Liver (tissue), 8 donors: ENCODE measurements at regions not wholly inside any gene's neighbourhood (a gene's known extent, or its start where the extent isn't known, plus 50 kb on each side); places are given as distances from the start of the nearest gene placed in this dataset.

ENCODE experiments used
- DNase-seq: peaks from one replicate; pipeline ENCODE4 v3.0.0-alpha.2; 2017; ENCODE audit warnings: low spot score
- H3K27ac ChIP-seq, 2 donors: one replicate each; pipeline ENCODE4 v1.7.0; 2013; ENCODE audit warnings: inconsistent platforms in 2 of 2, low read length in 2 of 2, control low read depth in 1 of 2, low read depth in 1 of 2, mild to moderate bottlenecking in 1 of 2
- H3K27me3 ChIP-seq, 4 donors: one replicate each; pipeline versions ENCODE4 v1.6.1 to v1.7.0; 2013; ENCODE audit warnings: low read length in 3 of 4, inconsistent platforms in 1 of 4, mild to moderate bottlenecking in 1 of 4, moderate library complexity in 1 of 4; ENCODE audit not compliant: control insufficient read depth in 4 of 4, insufficient read depth in 4 of 4
- H3K36me3 ChIP-seq, 4 donors: one replicate each; pipeline versions ENCODE4 v1.6.1 to v1.7.0; 2013; ENCODE audit warnings: low read length in 3 of 4, mild to moderate bottlenecking in 3 of 4, low read depth in 1 of 4, moderate library complexity in 1 of 4; ENCODE audit not compliant: control insufficient read depth in 4 of 4, insufficient read depth in 3 of 4
- H3K4me1 ChIP-seq, 4 donors: one replicate each; pipeline versions ENCODE4 v1.6.1 to v1.7.0; 2013; ENCODE audit warnings: low read length in 3 of 4, mild to moderate bottlenecking in 3 of 4, moderate library complexity in 1 of 4; ENCODE audit not compliant: control insufficient read depth in 4 of 4, insufficient read depth in 4 of 4
- H3K4me3 ChIP-seq, 3 donors: one replicate each; pipeline versions ENCODE4 v1.6.1 to v1.7.0; 2013; ENCODE audit warnings: low read length in 3 of 3, control low read depth in 1 of 3, low read depth in 1 of 3, mild to moderate bottlenecking in 1 of 3
- H3K9ac ChIP-seq, 2 donors: one replicate each; pipeline ENCODE4 v1.7.0; 2013; ENCODE audit warnings: low read length in 2 of 2, mild to moderate bottlenecking in 2 of 2, moderate library complexity in 2 of 2, control low read depth in 1 of 2, low read depth in 1 of 2
- H3K9me3 ChIP-seq, 4 donors: one replicate each; pipeline versions ENCODE4 v1.6.1 to v1.7.0; 2013; ENCODE audit warnings: low read length in 3 of 4; ENCODE audit not compliant: control insufficient read depth in 4 of 4
- EGR1 ChIP-seq, 2 donors: IDR thresholded peaks; 2 replicates each; pipeline ENCODE4 v1.6.1; 2016 to 2018; ENCODE audit warnings: antibody characterized with exemption in 2 of 2, low read depth in 2 of 2
- FOXA1 ChIP-seq: IDR thresholded peaks from 2 replicates; pipeline ENCODE4 v1.6.1; 2016; ENCODE audit warnings: antibody characterized with exemption
- FOXA2 ChIP-seq: IDR thresholded peaks from 2 replicates; pipeline ENCODE4 v1.6.1; 2016; ENCODE audit warnings: antibody characterized with exemption
- GABPA ChIP-seq, 2 donors: IDR thresholded peaks in 1 of 2; conservative IDR thresholded peaks in 1 of 2; 2 replicates each; pipeline ENCODE4 v1.6.1; 2016; ENCODE audit warnings: antibody characterized with exemption in 2 of 2, mild to moderate bottlenecking in 1 of 2, moderate library complexity in 1 of 2
- HNF4A ChIP-seq, 2 donors: conservative IDR thresholded peaks; 2 replicates each; pipeline ENCODE4 v1.6.1; 2016; ENCODE audit warnings: antibody characterized with exemption in 2 of 2, mild to moderate bottlenecking in 2 of 2
- HNF4G ChIP-seq: IDR thresholded peaks from 2 replicates; pipeline ENCODE4 v1.6.1; 2016; ENCODE audit warnings: antibody characterized with exemption
- JUND ChIP-seq, 2 donors: IDR thresholded peaks; 2 replicates each; pipeline ENCODE4 v1.6.1; 2016; ENCODE audit warnings: antibody characterized with exemption in 2 of 2
- MAX ChIP-seq: IDR thresholded peaks from 2 replicates; pipeline ENCODE4 v1.6.1; 2016; ENCODE audit warnings: antibody characterized with exemption
- NR2F2 ChIP-seq: IDR thresholded peaks from 2 replicates; pipeline ENCODE4 v1.6.1; 2016; ENCODE audit warnings: antibody characterized with exemption
- RAD21 ChIP-seq, 2 donors: IDR thresholded peaks; 2 replicates each; pipeline ENCODE4 v1.6.1; 2016; ENCODE audit warnings: antibody characterized with exemption in 2 of 2, mild to moderate bottlenecking in 2 of 2
- REST ChIP-seq: IDR thresholded peaks from 2 replicates; pipeline ENCODE4 v1.6.1; 2016; ENCODE audit warnings: antibody characterized with exemption, mild to moderate bottlenecking
- RXRA ChIP-seq, 2 donors: IDR thresholded peaks; 2 replicates each; pipeline ENCODE4 v1.6.1; 2017 to 2018; ENCODE audit warnings: antibody characterized with exemption in 2 of 2, mild to moderate bottlenecking in 1 of 2
- SP1 ChIP-seq: IDR thresholded peaks from 2 replicates; pipeline ENCODE4 v1.6.1; 2018; ENCODE audit warnings: antibody characterized with exemption, mild to moderate bottlenecking
- TAF1 ChIP-seq: conservative IDR thresholded peaks from 2 replicates; pipeline ENCODE4 v1.6.1; 2016; ENCODE audit warnings: antibody characterized with exemption, mild to moderate bottlenecking
- ZBTB33 ChIP-seq: IDR thresholded peaks from 2 replicates; pipeline ENCODE4 v1.6.1; 2016; ENCODE audit warnings: antibody characterized with exemption
- WGBS: extraction: QIAGEN DNeasy Blood & Tissue Kit; methylation state at CpG from one replicate; pipeline ENCODE4 v1.1.7; 2013; 5-methylcytosine and 5-hydroxymethylcytosine counted together
- TF ChIP-seq, protein P1 (sequence below): IDR thresholded peaks from 2 replicates; pipeline ENCODE4 v1.6.1; 2016; ENCODE audit warnings: antibody characterized with exemption
- TF ChIP-seq, protein P2 (sequence below): fragments of 150-350 bp; IDR thresholded peaks from 2 replicates; pipeline ENCODE4 v1.5.1; 2017; ENCODE audit warnings: improper control_type of control experiment, low read depth, low read length; ENCODE audit not compliant: missing input control
- donor health status: healthy.
- donor health status: healthy.
- donor health status: healthy.
- donor health status: healthy.
- donor health status: healthy.

- H3K27ac ChIP-seq: no peak overlapping the region
- TF ChIP-seq REST: no peak
- no peak for TF ChIP-seq HNF4A (conservative IDR thresholded peaks at IDR 0.05)
- TF ChIP-seq, protein P1, sequence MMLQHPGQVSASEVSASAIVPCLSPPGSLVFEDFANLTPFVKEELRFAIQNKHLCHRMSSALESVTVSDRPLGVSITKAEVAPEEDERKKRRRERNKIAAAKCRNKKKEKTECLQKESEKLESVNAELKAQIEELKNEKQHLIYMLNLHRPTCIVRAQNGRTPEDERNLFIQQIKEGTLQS: no peak
- TF ChIP-seq FOXA1: no peak
- TF ChIP-seq TAF1: no peak
- TF ChIP-seq NR2F2: no peak
- no peak for TF ChIP-seq JUND (IDR thresholded peaks at IDR 0.05)
- TF ChIP-seq ZBTB33: no peak
- TF ChIP-seq SP1: no peak
- no peak for TF ChIP-seq GABPA (IDR thresholded peaks at IDR 0.05 in 1 of 2, conservative IDR thresholded peaks at IDR 0.05 in 1 of 2)
- TF ChIP-seq, protein P2, sequence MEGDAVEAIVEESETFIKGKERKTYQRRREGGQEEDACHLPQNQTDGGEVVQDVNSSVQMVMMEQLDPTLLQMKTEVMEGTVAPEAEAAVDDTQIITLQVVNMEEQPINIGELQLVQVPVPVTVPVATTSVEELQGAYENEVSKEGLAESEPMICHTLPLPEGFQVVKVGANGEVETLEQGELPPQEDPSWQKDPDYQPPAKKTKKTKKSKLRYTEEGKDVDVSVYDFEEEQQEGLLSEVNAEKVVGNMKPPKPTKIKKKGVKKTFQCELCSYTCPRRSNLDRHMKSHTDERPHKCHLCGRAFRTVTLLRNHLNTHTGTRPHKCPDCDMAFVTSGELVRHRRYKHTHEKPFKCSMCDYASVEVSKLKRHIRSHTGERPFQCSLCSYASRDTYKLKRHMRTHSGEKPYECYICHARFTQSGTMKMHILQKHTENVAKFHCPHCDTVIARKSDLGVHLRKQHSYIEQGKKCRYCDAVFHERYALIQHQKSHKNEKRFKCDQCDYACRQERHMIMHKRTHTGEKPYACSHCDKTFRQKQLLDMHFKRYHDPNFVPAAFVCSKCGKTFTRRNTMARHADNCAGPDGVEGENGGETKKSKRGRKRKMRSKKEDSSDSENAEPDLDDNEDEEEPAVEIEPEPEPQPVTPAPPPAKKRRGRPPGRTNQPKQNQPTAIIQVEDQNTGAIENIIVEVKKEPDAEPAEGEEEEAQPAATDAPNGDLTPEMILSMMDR: no peak
- TF ChIP-seq FOXA2: no peak
- no peak for TF ChIP-seq RXRA (IDR thresholded peaks at IDR 0.05)
- no peak for TF ChIP-seq EGR1 (IDR thresholded peaks at IDR 0.05; ENCODE audit: low read depth in 2 of 2)
- no peak for TF ChIP-seq RAD21 (IDR thresholded peaks at IDR 0.05)
- H3K27me3 ChIP-seq: no peaks in the 10 kb centered on the region
- H3K9me3 ChIP-seq: no peaks in the 10 kb centered on the region
- no peak overlapping the region for H3K4me3 ChIP-seq
- no peaks in the 10 kb centered on the region for H3K36me3 ChIP-seq
- DNase-seq: no peak
- H3K4me1 ChIP-seq: no peaks in the 10 kb centered on the region
- no peak overlapping the region for H3K9ac ChIP-seq
Measured at GRCh38 chr10:89134963-89135362, 72.2 kb downstream of the CH25H start.

GRCh38 chr10:89129911-89130310 lies 77.2 kb downstream of the CH25H start:
- TF ChIP-seq MAX (no peak), RAD21 (IDR thresholded peaks at IDR 0.05) (no peak), FOXA1 (no peak), HNF4G (no peak), EGR1 (IDR thresholded peaks at IDR 0.05; ENCODE audit: low read depth in 2 of 2) (no peak), JUND (IDR thresholded peaks at IDR 0.05) (no peak), FOXA2 (no peak)
- WGBS: 81% methylated on average over 4 of the region's 4 CpGs

More at GRCh38 chr10:89129911-89130310, 77.2 kb downstream of the CH25H start:
- DNase-seq: no peak
- Histone ChIP-seq H3K27me3 (no peaks in the 10 kb centered on the region), H3K4me1 (no peaks in the 10 kb centered on the region), H3K36me3 (no peaks in the 10 kb centered on the region), H3K4me3 (no peak overlapping the region), H3K9me3 (no peaks in the 10 kb centered on the region), H3K9ac (no peak overlapping the region), H3K27ac (no peak overlapping the region)
